Adrenal gland (tissue), 9 donors: ENCODE measurements at regions not wholly inside any gene's neighbourhood (a gene's known extent, or its start where the extent isn't known, plus 50 kb on each side); places are given as distances from the start of the nearest gene placed in this dataset.

Experiments
- DNase-seq, 7 donors: peaks; one replicate each; pipeline ENCODE4 v3.0.0-alpha.2; 2019 to 2020
- H3K27ac ChIP-seq, 5 donors: fragments of 200-600 bp; sonication (generic) in 4 of 5; 1 replicate in 3 of 5; 2 replicates in 2 of 5; pipeline versions ENCODE4 v1.5.1 to v1.8.0; 2016 to 2020; ENCODE audit warnings: mild to moderate bottlenecking in 1 of 5
- H3K27me3 ChIP-seq: fragments of 200-600 bp; 2 replicates; pipeline ENCODE4 v1.8.0; 2021
- H3K36me3 ChIP-seq, 2 donors: fragments of 200-600 bp; replicated peaks in 1 of 2; 1 replicate in 1 of 2; 2 replicates in 1 of 2; pipeline versions ENCODE4 v1.5.1 to v1.8.0; 2018 to 2022
- H3K4me1 ChIP-seq, 2 donors: fragments of 200-600 bp; replicated peaks in 1 of 2; 1 replicate in 1 of 2; 2 replicates in 1 of 2; pipeline versions ENCODE4 v1.5.1 to v1.8.0; 2018 to 2021
- H3K4me3 ChIP-seq, 4 donors: fragments of 200-600 bp; sonication (generic) in 3 of 4; one replicate each; pipeline ENCODE4 v1.5.1; 2016 to 2018
- H3K9me3 ChIP-seq, 3 donors: fragments of 200-600 bp; sonication (generic) in 1 of 3; replicated peaks in 1 of 3; 1 replicate in 2 of 3; 2 replicates in 1 of 3; pipeline versions ENCODE4 v1.5.1 to v1.8.0; 2016 to 2021
- POLR2A ChIP-seq, 2 donors: fragments of 450-650 bp; IDR thresholded peaks; one replicate each; pipeline ENCODE4 v1.6.1; 2017; ENCODE audit warnings: antibody characterized with exemption in 2 of 2, mild to moderate bottlenecking in 2 of 2, moderate library complexity in 1 of 2
- WGBS, 4 donors: extraction: QIAGEN DNeasy Blood & Tissue Kit in 2 of 4; methylation state at CpG; one replicate each; pipeline versions ENCODE4 v1.1.5 to v1.1.7; 2013 to 2017; 5-methylcytosine and 5-hydroxymethylcytosine counted together
- intact Hi-C, 2 donors: fragments of 100-400 bp; cut with DNase I; formaldehyde crosslinking; loops; one replicate each; pipeline versions ENCODE4 v1.14.1 to v1.15.0; 2022 to 2023
- TF ChIP-seq, protein P1 (sequence below), 6 experiments: fragments of 450-650 bp in 4 of 6; fragments of 200-600 bp in 2 of 6; sonication (generic) in 1 of 6; IDR thresholded peaks; 1 replicate in 5 of 6; 2 replicates in 1 of 6; pipeline versions ENCODE4 v1.5.1 to v1.8.0; 2016 to 2021; ENCODE audit warnings: antibody characterized with exemption in 6 of 6, mild to moderate bottlenecking in 2 of 6, moderate library complexity in 1 of 6
- donor health status: healthy with polysubstance abuse.
- donor health status: Bipolar disorder and iron deficiency.
- donor health status: DM: yes; HTN: yes; CAD: no.
- donor health status: DM: no; HTN: no; CAD: no.
- donor health status: DM: no; HTN: no; CAD: no.

DNA sequence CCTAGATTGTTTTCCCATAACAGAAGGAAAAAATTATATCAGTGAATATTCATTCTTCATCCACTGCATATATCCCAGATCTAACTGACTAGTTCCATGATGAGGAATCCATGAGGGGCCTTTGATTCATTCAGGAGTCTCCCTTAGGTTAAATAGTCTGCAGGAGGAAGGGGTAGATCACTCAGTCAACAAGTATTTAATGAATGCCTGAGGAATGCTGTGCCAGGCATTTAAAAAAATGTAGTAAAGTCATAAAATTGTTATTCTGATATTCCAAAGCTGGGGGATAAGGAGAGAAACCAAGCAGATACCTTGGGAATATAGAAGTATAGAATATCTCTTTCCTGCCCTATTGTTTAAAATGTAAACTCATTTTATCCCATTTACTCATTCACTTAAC, 216.2 kb upstream of the CAND1 start:
- Histone ChIP-seq H3K4me1 (no peaks in the 10 kb centered on the region), H3K36me3 (no peaks in the 10 kb centered on the region), H3K27me3 (no peaks in the 10 kb centered on the region), H3K27ac (no peak overlapping the region), H3K4me3 (no peak overlapping the region), H3K9me3 (no peaks in the 10 kb centered on the region)
- no peak for DNase-seq
- intact Hi-C loops, result no loop called here
- TF ChIP-seq, protein P1, sequence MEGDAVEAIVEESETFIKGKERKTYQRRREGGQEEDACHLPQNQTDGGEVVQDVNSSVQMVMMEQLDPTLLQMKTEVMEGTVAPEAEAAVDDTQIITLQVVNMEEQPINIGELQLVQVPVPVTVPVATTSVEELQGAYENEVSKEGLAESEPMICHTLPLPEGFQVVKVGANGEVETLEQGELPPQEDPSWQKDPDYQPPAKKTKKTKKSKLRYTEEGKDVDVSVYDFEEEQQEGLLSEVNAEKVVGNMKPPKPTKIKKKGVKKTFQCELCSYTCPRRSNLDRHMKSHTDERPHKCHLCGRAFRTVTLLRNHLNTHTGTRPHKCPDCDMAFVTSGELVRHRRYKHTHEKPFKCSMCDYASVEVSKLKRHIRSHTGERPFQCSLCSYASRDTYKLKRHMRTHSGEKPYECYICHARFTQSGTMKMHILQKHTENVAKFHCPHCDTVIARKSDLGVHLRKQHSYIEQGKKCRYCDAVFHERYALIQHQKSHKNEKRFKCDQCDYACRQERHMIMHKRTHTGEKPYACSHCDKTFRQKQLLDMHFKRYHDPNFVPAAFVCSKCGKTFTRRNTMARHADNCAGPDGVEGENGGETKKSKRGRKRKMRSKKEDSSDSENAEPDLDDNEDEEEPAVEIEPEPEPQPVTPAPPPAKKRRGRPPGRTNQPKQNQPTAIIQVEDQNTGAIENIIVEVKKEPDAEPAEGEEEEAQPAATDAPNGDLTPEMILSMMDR (IDR thresholded peaks at IDR 0.05), result no peak
- no peak for TF ChIP-seq POLR2A (IDR thresholded peaks at IDR 0.05)

DNA sequence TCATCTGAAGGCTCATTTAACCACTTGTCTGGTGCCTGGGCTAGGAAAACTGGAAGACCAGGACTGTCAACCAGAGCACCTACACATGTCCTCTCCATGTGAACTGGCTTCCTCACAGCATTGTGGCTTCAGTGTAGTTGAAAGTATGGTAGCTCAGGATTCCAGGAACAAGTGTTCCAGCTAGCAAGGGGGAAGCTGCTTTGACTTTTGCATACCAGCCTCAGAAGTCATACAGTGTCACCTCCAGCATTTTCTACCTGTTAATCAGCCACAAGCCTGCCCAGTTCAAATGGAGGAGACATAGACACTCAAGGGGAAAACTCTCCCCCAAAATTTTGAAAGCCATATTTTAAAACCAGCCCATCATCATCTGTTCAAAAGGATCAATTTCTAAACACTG, 212.8 kb upstream of the CAND1 start:
- Histone ChIP-seq H3K4me3 (no peak overlapping the region), H3K9me3 (no peaks in the 10 kb centered on the region), H3K36me3 (no peaks in the 10 kb centered on the region), H3K27me3 (no peaks in the 10 kb centered on the region), H3K27ac (no peak overlapping the region), H3K4me1 (no peaks in the 10 kb centered on the region)
- intact Hi-C loops, result no loop called here
- TF ChIP-seq, protein P1 (IDR thresholded peaks at IDR 0.05), result no peak
- TF ChIP-seq POLR2A (IDR thresholded peaks at IDR 0.05), result no peak
- DNase-seq, result no peak

DNA sequence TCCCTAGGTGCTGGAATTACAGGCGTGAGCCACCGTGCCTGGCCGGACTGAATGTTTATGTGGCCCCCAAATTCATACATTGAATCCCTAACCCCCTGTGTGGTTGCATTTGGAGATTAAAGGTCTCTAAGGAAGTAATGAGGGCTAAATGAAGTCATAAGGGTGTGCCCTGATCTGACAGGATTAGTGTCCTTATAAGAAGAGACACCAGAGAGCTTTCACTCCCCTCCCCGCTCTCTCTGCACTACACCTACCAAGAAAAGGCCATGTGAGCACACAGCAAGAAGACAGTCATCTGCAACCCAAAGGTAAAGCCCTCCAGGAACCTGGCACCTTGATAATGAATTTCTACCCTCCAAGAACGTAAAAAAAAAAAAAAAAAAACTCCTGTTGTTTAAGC, 212.1 kb upstream of the CAND1 start:
- Histone ChIP-seq H3K4me1 (no peaks in the 10 kb centered on the region), H3K27ac (no peak overlapping the region), H3K27me3 (no peaks in the 10 kb centered on the region), H3K4me3 (no peak overlapping the region), H3K36me3 (no peaks in the 10 kb centered on the region), H3K9me3 (no peaks in the 10 kb centered on the region)
- 89 to 93% (median 91%) methylated on average over 5 of the region's 5 CpGs for WGBS, 4 donors
- DNase-seq, result no peak
- TF ChIP-seq POLR2A (IDR thresholded peaks at IDR 0.05), result no peak
- TF ChIP-seq, protein P1 (IDR thresholded peaks at IDR 0.05), result no peak
- intact Hi-C loops, result no loop called here

DNA sequence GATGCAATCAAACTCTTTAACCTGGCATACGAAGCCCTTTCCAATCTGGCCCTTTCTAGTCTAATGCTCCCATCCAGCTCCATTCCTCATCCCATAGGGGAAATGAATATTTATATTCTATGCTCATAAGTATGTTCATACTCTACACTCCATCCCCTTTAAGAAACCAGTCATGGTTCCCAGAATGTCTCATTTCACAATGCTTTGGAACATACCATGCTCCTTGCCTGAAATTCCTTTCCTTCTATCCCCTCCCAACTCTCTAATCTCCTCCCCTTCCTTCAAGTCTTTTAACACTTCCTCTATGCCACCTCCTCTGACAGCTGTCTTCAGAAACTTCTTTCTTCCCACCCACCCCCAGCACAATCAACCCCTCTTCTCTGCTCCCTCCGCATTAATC, 207.0 kb upstream of the CAND1 start:
- WGBS, 4 donors, result 87 to 92% (median 90%) methylated on average over 2 of the region's 2 CpGs
- Histone ChIP-seq H3K9me3 (no peaks in the 10 kb centered on the region), H3K36me3 (no peaks in the 10 kb centered on the region), H3K27me3 (peaks cover 4% of the 10 kb centered on the region), H3K4me1 (no peaks in the 10 kb centered on the region), H3K27ac (no peak overlapping the region), H3K4me3 (no peak overlapping the region)
- TF ChIP-seq POLR2A (IDR thresholded peaks at IDR 0.05), result no peak
- TF ChIP-seq, protein P1 (IDR thresholded peaks at IDR 0.05), result no peak
- intact Hi-C loops, result no loop called here
- DNase-seq, result no peak
